ENCODE measurements at regions not wholly inside any gene's neighbourhood (a gene's known extent, or its start where the extent isn't known, plus 50 kb on each side); places are given as distances from the start of the nearest gene placed in this dataset.
"Not testable (repeated sequence)": the region's sequence is repeated elsewhere in the genome, so short reads cannot be mapped to it uniquely, and the experiment has no call there.

DNA sequence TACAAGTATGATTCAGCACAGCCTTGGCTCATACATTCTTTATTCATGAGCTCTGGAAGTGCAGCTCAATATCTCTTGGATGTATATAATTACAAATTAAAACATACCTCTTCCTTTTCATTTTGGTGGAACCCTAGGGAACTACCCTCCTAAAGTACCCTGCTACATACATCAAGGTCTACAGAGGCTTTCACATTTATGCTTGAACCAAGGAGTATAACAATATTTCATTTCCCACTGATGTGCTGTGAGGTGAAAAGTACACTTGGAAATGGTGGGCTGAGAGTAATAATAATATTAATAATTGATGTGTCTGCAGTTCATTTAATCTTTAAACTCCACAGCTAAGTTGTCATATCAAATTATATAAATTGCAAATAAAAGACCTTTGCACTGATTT is 142.2 kb upstream of the LRRC3B start:
- no peaks in the 10 kb centered on the region for H3K36me3 ChIP-seq (ENCODE audit: low read depth)
- peaks cover 2% of the 10 kb centered on the region for H3K9me3 ChIP-seq (ENCODE audit: severe bottlenecking)
- no peaks in the 10 kb centered on the region for H3K27me3 ChIP-seq (ENCODE audit: insufficient read depth, poor library complexity, severe bottlenecking)
- ATAC-seq (ENCODE audit: low read depth), result no peak
- no peaks in the 10 kb centered on the region for H3K4me1 ChIP-seq (ENCODE audit: insufficient read depth, poor library complexity, severe bottlenecking)
- no peak for DNase-seq (ENCODE audit: low spot score)
- H3K4me3 ChIP-seq (ENCODE audit: severe bottlenecking), result no peak overlapping the region
- no peak for TF ChIP-seq CTCF (IDR thresholded peaks at IDR 0.05; ENCODE audit: poor library complexity, severe bottlenecking)
- no peak overlapping the region for H3K27ac ChIP-seq (ENCODE audit: poor library complexity, severe bottlenecking)

- DNase-seq (ENCODE audit: low spot score) (no peak), ATAC-seq (ENCODE audit: low read depth) (no peak)
These were observed 138.4 kb upstream of the LRRC3B start for GRCh38 chr3:26484140-26484539.

DNA sequence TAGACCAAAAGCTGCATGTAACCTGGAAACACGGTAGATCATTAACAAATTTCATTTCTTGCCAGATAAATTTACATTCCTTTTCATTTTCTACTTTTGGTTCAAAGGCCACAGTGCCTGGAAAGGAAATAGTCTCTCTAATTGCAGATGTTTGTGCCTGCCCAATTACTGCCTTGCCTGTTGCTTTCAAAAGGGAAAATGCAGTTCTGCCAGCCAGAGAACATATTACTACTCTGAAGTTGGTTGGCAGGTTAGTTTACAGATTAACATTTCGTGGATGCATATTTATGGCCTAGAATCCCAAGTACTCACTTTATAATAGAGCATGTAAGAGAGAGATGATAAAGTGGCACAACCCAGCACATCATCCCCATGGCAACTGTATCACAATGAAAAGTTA is 124.3 kb upstream of the LRRC3B start:
- TF ChIP-seq CTCF (IDR thresholded peaks at IDR 0.05; ENCODE audit: poor library complexity, severe bottlenecking), result no peak
- DNase-seq (ENCODE audit: low spot score) (no peak), ATAC-seq (ENCODE audit: low read depth) (no peak)
- H3K27ac ChIP-seq (ENCODE audit: poor library complexity, severe bottlenecking), result no peak overlapping the region
- no peaks in the 10 kb centered on the region for H3K4me1 ChIP-seq (ENCODE audit: insufficient read depth, poor library complexity, severe bottlenecking)
- H3K27me3 ChIP-seq (ENCODE audit: insufficient read depth, poor library complexity, severe bottlenecking), result no peaks in the 10 kb centered on the region
- H3K9me3 ChIP-seq (ENCODE audit: severe bottlenecking), result no peaks in the 10 kb centered on the region
- no peak overlapping the region for H3K4me3 ChIP-seq (ENCODE audit: severe bottlenecking)
- no peaks in the 10 kb centered on the region for H3K36me3 ChIP-seq (ENCODE audit: low read depth)

More at GRCh38 chr3:26484140-26484539, 138.4 kb upstream of the LRRC3B start:
- Histone ChIP-seq H3K27me3 (ENCODE audit: insufficient read depth, poor library complexity, severe bottlenecking) (no peaks in the 10 kb centered on the region), H3K27ac (ENCODE audit: poor library complexity, severe bottlenecking) (no peak overlapping the region), H3K36me3 (ENCODE audit: low read depth) (no peaks in the 10 kb centered on the region), H3K4me1 (ENCODE audit: insufficient read depth, poor library complexity, severe bottlenecking) (no peaks in the 10 kb centered on the region), H3K9me3 (ENCODE audit: severe bottlenecking) (peaks cover 2% of the 10 kb centered on the region), H3K4me3 (ENCODE audit: severe bottlenecking) (no peak overlapping the region)
- no peak for TF ChIP-seq CTCF (IDR thresholded peaks at IDR 0.05; ENCODE audit: poor library complexity, severe bottlenecking)

GRCh38 chr3:26505399-26505798 is 117.2 kb upstream of the LRRC3B start:
- Histone ChIP-seq H3K27ac (ENCODE audit: poor library complexity, severe bottlenecking) (no peak overlapping the region), H3K4me1 (ENCODE audit: insufficient read depth, poor library complexity, severe bottlenecking) (no peaks in the 10 kb centered on the region), H3K27me3 (ENCODE audit: insufficient read depth, poor library complexity, severe bottlenecking) (no peaks in the 10 kb centered on the region), H3K9me3 (ENCODE audit: severe bottlenecking) (no peaks in the 10 kb centered on the region), H3K4me3 (ENCODE audit: severe bottlenecking) (no peak overlapping the region), H3K36me3 (ENCODE audit: low read depth) (no peaks in the 10 kb centered on the region)
- no peak for DNase-seq (ENCODE audit: low spot score)
- no peak for ATAC-seq (ENCODE audit: low read depth)
- TF ChIP-seq CTCF (IDR thresholded peaks at IDR 0.05; ENCODE audit: poor library complexity, severe bottlenecking), result no peak

DNA sequence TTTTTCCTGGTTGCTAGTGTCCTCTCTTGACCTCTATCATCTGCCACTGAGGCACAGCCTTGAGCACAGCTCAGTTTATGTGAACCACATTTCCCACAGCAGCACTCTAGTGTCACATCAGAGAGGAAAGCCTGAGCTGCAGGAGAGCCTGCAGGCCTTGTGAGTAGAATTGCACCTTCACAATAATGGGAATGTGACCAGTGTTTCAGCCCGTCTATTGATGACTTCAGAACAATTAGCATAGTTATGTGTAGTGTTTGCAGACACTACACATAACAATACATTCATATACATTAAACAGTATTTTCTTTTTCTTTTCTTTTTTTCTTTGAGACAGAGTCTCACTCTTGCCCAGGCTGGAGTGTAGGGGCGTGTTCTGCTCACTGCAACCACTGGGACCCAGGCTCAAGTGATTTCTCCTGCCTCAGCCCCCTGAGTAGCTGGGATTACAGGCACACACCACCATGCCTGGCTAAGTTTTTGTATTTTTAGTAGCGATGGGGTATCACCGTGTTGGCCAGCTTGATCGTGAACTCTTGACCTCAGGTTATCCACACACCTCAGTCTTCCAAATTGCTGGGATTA is 108.0 kb upstream of the LRRC3B start:
- H3K4me3 ChIP-seq (ENCODE audit: severe bottlenecking); H3K27me3 ChIP-seq (ENCODE audit: insufficient read depth, poor library complexity, severe bottlenecking); H3K9me3 ChIP-seq (ENCODE audit: severe bottlenecking); ATAC-seq (ENCODE audit: low read depth); H3K4me1 ChIP-seq (ENCODE audit: insufficient read depth, poor library complexity, severe bottlenecking); H3K27ac ChIP-seq (ENCODE audit: poor library complexity, severe bottlenecking); H3K36me3 ChIP-seq (ENCODE audit: low read depth); DNase-seq (ENCODE audit: low spot score): not testable (repeated sequence)
